Stimulated activated naive B cell treated with anti-CD40 and anti-IgM and Interleukin-4, amounts not matched to agents 10 μg/mL and 1 μg/mL and 100 μg/mL, for 72 hours (primary cell): ENCODE measurements at regions not wholly inside any gene's neighbourhood (a gene's known extent, or its start where the extent isn't known, plus 50 kb on each side); places are given as distances from the start of the nearest gene placed in this dataset.
"Not testable (repeated sequence)": the region's sequence is repeated elsewhere in the genome, so short reads cannot be mapped to it uniquely, and the experiment has no call there.

Experiments used
- ATAC-seq, 2 donors: fragments of 150-1000 bp; cut with Tn5 transposase; replicated peaks; 2 replicates each; pipeline ENCODE4 v1.10.0; 2021; ENCODE audit warnings: moderate library complexity in 1 of 2
- DNase-seq: peaks from one replicate; pipeline ENCODE4 v3.0.0; 2021
- H3K27ac Mint-ChIP-seq: one replicate; pipeline ENCODE4 v1.8.0; 2022; ENCODE audit warnings: mild to moderate bottlenecking, mixed read lengths
- H3K27me3 Mint-ChIP-seq, 2 donors: one replicate each; pipeline ENCODE4 v1.8.0; 2022; ENCODE audit warnings: mixed read lengths in 2 of 2
- H3K36me3 Mint-ChIP-seq, 2 donors: one replicate each; pipeline ENCODE4 v1.8.0; 2022; ENCODE audit warnings: mixed read lengths in 2 of 2, mild to moderate bottlenecking in 1 of 2
- H3K4me1 Mint-ChIP-seq, 2 donors: one replicate each; pipeline ENCODE4 v1.8.0; 2022; ENCODE audit warnings: mixed read lengths in 2 of 2, mild to moderate bottlenecking in 1 of 2
- H3K4me3 Mint-ChIP-seq, 2 donors: one replicate each; pipeline ENCODE4 v1.8.0; 2022; ENCODE audit warnings: mild to moderate bottlenecking in 2 of 2, mixed read lengths in 2 of 2, moderate library complexity in 1 of 2
- H3K9me3 Mint-ChIP-seq, 2 donors: one replicate each; pipeline ENCODE4 v1.8.0; 2022; ENCODE audit warnings: mixed read lengths in 2 of 2, mild to moderate bottlenecking in 1 of 2

DNA sequence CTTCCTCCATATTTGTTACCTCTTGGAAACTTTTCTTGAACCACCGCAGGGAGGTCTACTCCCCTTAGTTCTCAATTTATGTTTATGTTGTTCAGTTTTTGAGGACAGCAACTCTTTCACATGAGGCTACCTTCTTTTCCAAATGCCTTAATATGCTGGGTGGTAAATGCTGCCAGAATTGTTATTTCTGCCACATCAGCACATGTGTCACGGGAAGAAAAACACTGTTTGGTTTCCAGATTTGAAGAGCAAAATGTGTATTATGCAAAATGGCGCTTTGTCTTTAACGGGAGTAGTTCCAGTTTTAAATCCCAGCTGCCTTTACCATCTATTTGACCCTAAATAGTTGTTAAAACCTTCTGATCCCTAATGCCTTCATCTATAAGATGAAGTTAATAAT, 606.2 kb upstream of the TBL1XR1 start:
- H3K27me3 Mint-ChIP-seq = no peaks in the 10 kb centered on the region
- DNase-seq (no peak), ATAC-seq (no peak)
- no peak overlapping the region for H3K4me3 Mint-ChIP-seq
- no peaks in the 10 kb centered on the region for H3K36me3 Mint-ChIP-seq
- no peak overlapping the region for H3K27ac Mint-ChIP-seq
- H3K4me1 Mint-ChIP-seq = no peaks in the 10 kb centered on the region
- H3K9me3 Mint-ChIP-seq = no peaks in the 10 kb centered on the region

DNA sequence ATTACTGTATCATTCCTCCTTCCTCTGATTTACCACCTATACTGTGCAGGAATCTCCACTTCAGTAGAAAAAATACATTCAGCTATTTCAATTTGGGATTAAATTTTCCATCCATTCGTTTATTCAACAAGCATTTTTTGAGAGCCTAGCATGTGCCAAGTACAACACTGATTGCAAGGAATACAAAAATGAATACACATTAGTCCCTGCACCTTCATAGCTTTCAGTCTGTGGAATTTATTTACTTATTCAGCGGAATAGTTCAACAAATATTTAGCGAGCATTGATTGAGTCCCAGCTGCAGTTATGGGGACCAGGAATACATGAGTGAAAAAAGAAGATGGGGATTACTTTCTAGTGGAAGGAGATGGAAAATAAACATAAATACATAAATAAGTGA, 606.8 kb upstream of the TBL1XR1 start:
- DNase-seq (no peak), ATAC-seq (no peak)
- no peaks in the 10 kb centered on the region for H3K27me3 Mint-ChIP-seq
- no peaks in the 10 kb centered on the region for H3K9me3 Mint-ChIP-seq
- H3K27ac Mint-ChIP-seq = no peak overlapping the region
- H3K4me3 Mint-ChIP-seq = no peak overlapping the region
- H3K4me1 Mint-ChIP-seq = no peaks in the 10 kb centered on the region
- no peaks in the 10 kb centered on the region for H3K36me3 Mint-ChIP-seq

DNA sequence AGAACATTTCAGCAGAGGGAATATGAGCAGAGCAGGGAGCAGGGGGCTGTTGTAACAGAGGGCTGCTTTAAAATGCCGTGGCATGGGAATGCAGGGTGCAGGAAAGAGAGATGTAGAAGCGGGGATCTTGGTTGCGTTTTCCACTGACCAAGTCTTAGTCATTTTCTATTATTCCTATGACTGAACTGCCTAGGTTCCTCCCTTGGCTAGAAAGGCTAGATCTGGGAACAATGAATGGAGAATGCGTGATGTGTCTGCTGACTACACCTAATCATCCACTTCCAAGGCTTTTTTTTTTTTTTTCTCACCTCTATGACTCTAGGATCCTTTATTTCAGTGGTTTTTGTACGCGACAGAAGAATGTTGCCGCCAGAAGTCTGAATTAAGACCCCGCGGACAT, 607.4 kb upstream of the TBL1XR1 start:
- Mint-ChIP-seq H3K4me1 (peaks cover 0 to under 1% of the 10 kb centered on the region in 2 donors), H3K27me3 (no peaks in the 10 kb centered on the region)

GRCh38 chr3:177807150-177807875, 610.0 kb upstream of the TBL1XR1 start:
- H3K4me3 Mint-ChIP-seq = no peak overlapping the region
- peaks cover 0 to 1% of the 10 kb centered on the region in 2 donors for H3K9me3 Mint-ChIP-seq
- H3K36me3 Mint-ChIP-seq = no peaks in the 10 kb centered on the region

More for the DNA sequence above, 607.4 kb upstream of the TBL1XR1 start:
- Mint-ChIP-seq H3K36me3 (no peaks in the 10 kb centered on the region), H3K27ac (no peak overlapping the region), H3K9me3 (no peaks in the 10 kb centered on the region), H3K4me3 (no peak overlapping the region)
- no peak for DNase-seq
- ATAC-seq = no peak

DNA sequence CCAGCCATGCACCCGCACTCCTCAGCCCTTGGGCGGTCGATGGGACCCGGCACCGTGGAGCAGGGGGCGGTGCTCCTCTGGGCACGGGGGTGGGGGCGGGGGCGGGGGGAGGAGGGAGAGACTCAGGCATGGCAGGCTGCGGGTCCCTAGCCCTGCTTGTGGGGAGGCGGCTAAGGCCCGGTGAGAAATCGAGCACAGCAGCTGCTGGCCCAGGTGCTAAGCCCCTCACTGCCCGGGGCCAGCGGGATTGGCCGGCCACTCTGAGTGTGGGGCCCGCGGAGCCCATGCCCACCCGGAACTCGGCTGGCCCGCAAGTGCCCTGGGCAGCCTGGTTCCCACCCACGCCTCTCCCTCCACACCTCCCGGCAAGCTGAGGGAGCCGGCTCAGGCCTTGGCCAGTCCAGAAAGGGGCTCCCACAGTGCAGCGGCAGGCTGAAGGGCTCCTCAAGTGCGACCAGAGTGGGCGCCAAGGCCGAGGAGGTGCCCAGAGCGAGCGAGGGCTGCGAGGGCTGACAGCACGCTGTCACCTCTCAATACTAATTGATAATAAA, 611.7 kb upstream of the TBL1XR1 start:
- not testable (repeated sequence) for H3K27ac Mint-ChIP-seq, H3K4me3 Mint-ChIP-seq, H3K36me3 Mint-ChIP-seq, DNase-seq, ATAC-seq, H3K9me3 Mint-ChIP-seq, H3K27me3 Mint-ChIP-seq
- peaks cover 14 to 38% of the 10 kb centered on the region in 2 donors for H3K4me1 Mint-ChIP-seq

More at GRCh38 chr3:177807150-177807875, 610.0 kb upstream of the TBL1XR1 start:
- Mint-ChIP-seq H3K27me3 (no peaks in the 10 kb centered on the region), H3K4me1 (peaks cover 9 to 27% of the 10 kb centered on the region in 2 donors), H3K27ac (no peak overlapping the region)
- DNase-seq (no peak), ATAC-seq (no peak)

DNA sequence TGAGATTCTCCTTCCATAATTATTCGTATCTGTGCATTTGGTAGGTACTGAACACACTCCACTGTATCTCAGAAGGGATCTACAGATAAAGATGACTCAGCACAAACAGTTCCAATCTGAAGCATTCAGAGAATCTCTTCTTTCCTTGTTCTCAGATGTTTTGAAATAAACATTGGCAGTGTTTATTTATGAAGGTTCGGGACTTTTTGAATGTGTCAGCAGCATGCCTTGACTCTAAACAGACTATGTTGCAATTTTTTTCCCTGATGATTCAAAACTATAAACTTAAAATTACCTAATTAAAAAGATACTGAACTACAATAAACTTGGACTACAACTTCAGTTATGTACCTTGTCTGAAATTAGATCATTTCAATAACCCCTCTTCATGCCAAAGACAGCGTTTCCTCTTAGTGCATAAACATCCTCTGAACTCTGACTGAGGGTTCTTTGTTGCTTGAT, 612.9 kb upstream of the TBL1XR1 start:
- Mint-ChIP-seq H3K4me3 (peak overlapping the region in 1 of 2 donors; percentile 14), H3K27ac (peak overlapping the region; percentile 47), H3K9me3 (peaks cover 0 to 1% of the 10 kb centered on the region in 2 donors), H3K4me1 (peaks cover 15 to 38% of the 10 kb centered on the region in 2 donors), H3K36me3 (no peaks in the 10 kb centered on the region), H3K27me3 (no peaks in the 10 kb centered on the region)
- ATAC-seq = no peak
- no peak for DNase-seq

DNA sequence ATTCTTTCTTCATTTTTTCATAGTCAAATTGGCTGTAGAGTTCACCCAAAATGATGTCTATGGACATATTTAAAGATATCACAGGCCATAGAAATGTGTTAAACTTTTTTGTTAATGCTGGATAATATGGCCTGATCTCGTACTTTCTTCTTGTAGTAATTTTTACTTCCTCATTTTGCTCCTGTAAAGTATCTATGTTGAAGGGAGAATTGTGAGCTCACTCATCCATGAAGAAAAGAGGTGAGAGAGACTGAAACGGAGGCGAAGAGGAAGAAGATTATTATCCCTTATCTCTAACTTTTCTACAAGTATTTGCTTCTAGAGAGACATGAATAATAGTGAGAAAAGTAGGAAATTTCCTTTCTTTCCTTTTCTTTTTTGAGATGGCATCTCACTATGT, 613.8 kb upstream of the TBL1XR1 start:
- Mint-ChIP-seq H3K36me3 (no peaks in the 10 kb centered on the region), H3K9me3 (peaks cover 0 to 1% of the 10 kb centered on the region in 2 donors), H3K27ac (no peak overlapping the region), H3K4me3 (peak overlapping the region in 1 of 2 donors; percentile 52), H3K27me3 (no peaks in the 10 kb centered on the region), H3K4me1 (peaks cover 16 to 38% of the 10 kb centered on the region in 2 donors)
- peak; percentile 71 to 77 for ATAC-seq
- no peak for DNase-seq

GRCh38 chr3:177811835-177812234, 614.6 kb upstream of the TBL1XR1 start:
- Mint-ChIP-seq H3K4me1 (peaks cover 16 to 38% of the 10 kb centered on the region in 2 donors), H3K27me3 (no peaks in the 10 kb centered on the region), H3K27ac (no peak overlapping the region), H3K36me3 (no peaks in the 10 kb centered on the region), H3K9me3 (peaks cover 0 to 1% of the 10 kb centered on the region in 2 donors), H3K4me3 (peak overlapping the region in 1 of 2 donors; percentile 14)
- ATAC-seq = peak; percentile 94
- DNase-seq = no peak

DNA sequence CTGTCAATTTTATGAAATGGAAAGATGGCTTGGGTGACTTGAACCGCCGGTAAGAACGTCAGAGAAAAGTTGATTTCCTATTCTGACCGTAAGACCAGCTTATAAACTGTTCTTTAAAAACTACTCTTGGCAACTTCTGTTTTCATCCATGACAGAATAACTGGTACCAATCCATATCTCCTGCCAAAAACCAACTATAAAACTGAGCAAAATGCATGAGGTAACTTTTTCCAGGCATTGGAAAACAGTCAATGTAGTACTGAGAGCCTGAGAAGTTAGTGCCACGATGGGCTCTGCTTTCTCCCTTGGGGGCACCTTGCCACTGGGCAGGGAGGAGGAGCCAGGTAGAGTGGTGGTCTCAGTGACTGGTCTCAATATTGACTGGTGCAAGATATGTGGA, 615.2 kb upstream of the TBL1XR1 start:
- ATAC-seq = no peak
- no peak overlapping the region for H3K27ac Mint-ChIP-seq
- no peak for DNase-seq
- H3K9me3 Mint-ChIP-seq = peaks cover 0 to 1% of the 10 kb centered on the region in 2 donors
- H3K27me3 Mint-ChIP-seq = no peaks in the 10 kb centered on the region
- H3K36me3 Mint-ChIP-seq = no peaks in the 10 kb centered on the region
- peaks cover 17 to 42% of the 10 kb centered on the region in 2 donors for H3K4me1 Mint-ChIP-seq
- no peak overlapping the region for H3K4me3 Mint-ChIP-seq

- Mint-ChIP-seq H3K27ac (no peak overlapping the region), H3K4me1 (peaks cover 24 to 50% of the 10 kb centered on the region in 2 donors), H3K27me3 (no peaks in the 10 kb centered on the region), H3K4me3 (no peak overlapping the region), H3K36me3 (no peaks in the 10 kb centered on the region), H3K9me3 (peaks cover 0 to 1% of the 10 kb centered on the region in 2 donors)
- ATAC-seq (no peak), DNase-seq (no peak)
Measured at GRCh38 chr3:177813322-177813721, 616.0 kb upstream of the TBL1XR1 start.

DNA sequence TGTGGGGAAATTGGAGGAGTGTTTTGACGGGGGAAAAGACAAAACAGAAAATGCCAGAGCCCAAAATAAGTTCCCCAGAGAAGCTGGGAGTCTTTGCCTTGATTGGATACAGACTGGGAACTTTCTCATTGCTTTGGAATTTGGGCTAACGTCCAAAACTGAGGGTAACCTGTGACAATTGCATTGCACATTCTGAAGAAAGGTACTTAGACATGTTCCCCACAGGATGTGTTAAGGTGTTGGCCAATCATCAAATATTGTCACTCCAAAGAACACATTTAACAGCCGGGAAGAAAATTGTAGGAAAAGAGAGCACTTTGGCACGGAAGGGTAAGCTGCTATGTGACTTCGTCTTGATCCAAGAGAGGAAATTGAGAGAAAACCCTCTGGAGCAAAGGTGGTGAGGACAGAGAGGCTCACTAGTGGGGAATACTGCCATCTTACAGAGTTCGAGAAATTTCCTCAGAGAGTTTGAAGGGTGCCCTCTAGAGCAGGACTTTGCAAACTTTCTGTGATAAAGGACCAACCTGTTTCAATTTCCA, 619.5 kb upstream of the TBL1XR1 start:
- Mint-ChIP-seq H3K9me3 (peaks cover 0 to 1% of the 10 kb centered on the region in 2 donors), H3K27ac (no peak overlapping the region), H3K4me1 (peaks cover 27 to 56% of the 10 kb centered on the region in 2 donors), H3K27me3 (no peaks in the 10 kb centered on the region), H3K36me3 (no peaks in the 10 kb centered on the region), H3K4me3 (no peak overlapping the region)
- ATAC-seq = no peak
- DNase-seq = no peak

DNA sequence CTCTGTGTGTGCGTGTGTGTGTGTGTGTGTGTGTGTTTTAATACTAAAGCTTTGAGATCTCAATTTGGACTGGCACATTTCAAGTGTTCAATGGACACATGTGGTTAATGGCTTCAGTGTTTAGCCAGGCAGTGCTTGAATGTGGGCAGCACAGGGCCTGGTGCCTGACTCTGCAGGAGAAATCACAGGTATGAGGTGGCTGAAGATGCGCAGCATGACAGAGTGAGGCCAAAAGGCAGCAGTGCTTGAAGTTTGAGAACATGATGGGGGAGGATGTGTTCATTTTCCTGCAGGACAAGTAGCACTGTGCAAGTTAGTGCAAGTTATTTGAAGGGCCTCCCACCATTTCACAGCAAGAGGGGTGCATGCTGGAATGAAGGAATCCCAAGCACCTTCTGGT, 620.5 kb upstream of the TBL1XR1 start:
- H3K4me3 Mint-ChIP-seq = no peak overlapping the region
- no peak for DNase-seq

DNA sequence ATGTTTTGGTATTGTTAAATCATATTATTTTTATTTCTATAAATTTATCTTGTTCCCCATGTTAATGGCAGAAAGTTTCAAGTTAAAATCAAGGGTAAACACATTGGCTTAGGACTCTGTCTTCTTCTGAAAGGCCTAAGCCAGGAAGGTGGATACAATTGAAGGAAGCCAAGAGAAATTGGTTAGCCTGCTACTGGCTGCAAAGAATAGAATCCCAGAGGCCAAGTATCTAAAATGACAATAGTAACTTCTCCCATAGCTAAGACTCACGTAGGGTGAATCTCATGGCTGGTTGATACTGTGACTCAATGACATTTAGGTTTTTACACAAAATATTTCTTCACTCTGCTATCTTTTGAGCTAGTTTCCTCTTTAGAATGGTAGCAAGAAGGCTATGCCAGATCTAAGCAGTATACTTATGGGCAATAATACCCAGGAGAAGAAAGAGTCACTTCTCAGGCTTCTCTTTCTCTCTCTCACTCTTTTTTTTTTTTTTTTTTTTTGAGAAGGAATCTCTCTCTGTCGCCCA, 621.5 kb upstream of the TBL1XR1 start:
- ATAC-seq (no peak), DNase-seq (no peak)
- Mint-ChIP-seq H3K4me1 (peaks cover 24 to 53% of the 10 kb centered on the region in 2 donors), H3K4me3 (no peak overlapping the region), H3K27ac (no peak overlapping the region), H3K9me3 (peaks cover 0 to 1% of the 10 kb centered on the region in 2 donors), H3K27me3 (no peaks in the 10 kb centered on the region), H3K36me3 (no peaks in the 10 kb centered on the region)

More for the DNA sequence above, 620.5 kb upstream of the TBL1XR1 start:
- Mint-ChIP-seq H3K27ac (no peak overlapping the region), H3K9me3 (peaks cover 0 to 1% of the 10 kb centered on the region in 2 donors), H3K4me1 (peaks cover 26 to 54% of the 10 kb centered on the region in 2 donors), H3K36me3 (no peaks in the 10 kb centered on the region), H3K27me3 (no peaks in the 10 kb centered on the region)
- no peak for ATAC-seq

DNA sequence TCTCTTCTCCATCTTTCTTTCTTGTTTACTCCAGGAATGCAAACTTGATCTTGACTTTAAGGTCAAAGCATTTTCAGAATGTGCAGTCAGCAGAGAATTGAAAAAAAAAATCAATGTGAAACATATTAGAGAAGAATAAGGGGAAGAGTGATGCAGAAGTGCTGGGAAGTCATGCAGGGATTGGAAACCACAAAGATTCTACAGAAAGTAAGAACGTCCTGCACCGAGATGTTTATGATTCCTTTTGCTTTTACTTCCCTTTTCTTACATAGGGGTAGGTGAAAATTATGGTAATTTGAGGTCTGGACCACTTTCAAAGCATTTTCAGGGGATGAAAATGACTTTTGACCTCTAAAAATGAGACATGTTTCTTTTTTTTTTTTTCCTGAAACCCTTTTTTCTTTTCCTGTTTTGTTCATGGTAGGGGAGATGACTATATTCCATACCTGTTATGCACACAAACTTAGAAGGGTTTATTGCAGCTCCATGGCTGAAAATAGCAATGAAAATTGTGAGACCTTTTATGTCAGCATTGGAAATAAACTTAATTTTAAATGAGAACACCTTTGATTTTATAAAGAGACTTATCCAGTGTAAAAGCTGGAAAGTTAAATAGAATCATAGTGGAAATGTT, 623.5 kb upstream of the TBL1XR1 start:
- Mint-ChIP-seq H3K27me3 (no peaks in the 10 kb centered on the region), H3K4me3 (peak overlapping the region; percentile 55 to 75), H3K27ac (peak overlapping the region; percentile 67), H3K9me3 (peaks cover 0 to 1% of the 10 kb centered on the region in 2 donors), H3K4me1 (peaks cover 24 to 65% of the 10 kb centered on the region in 2 donors), H3K36me3 (no peaks in the 10 kb centered on the region)
- DNase-seq = peak; percentile 19
- peak; percentile 95 to 97 for ATAC-seq
